GM23338 (cell line): ENCODE measurements at regions not wholly inside any gene's neighbourhood (a gene's known extent, or its start where the extent isn't known, plus 50 kb on each side); places are given as distances from the start of the nearest gene placed in this dataset.

Experiments
- ATAC-seq: fragments of 200-7000 bp; cut with Tn5 transposase; 3 replicates; pipeline ENCODE4 v1.9.1; 2020
- DNase-seq: peaks from one replicate; pipeline ENCODE4 v3.0.0-alpha.2; 2015; ENCODE audit warnings: low spot score
- H2AFZ ChIP-seq: fragments of 200-600 bp; sonication (generic); 2 replicates; pipeline ENCODE4 v1.8.0; 2016; ENCODE audit warnings: antibody characterized with exemption, mild to moderate bottlenecking, moderate library complexity
- H3F3A ChIP-seq: fragments of 200-600 bp; sonication (generic); replicated peaks from 2 replicates; pipeline ENCODE4 v1.8.0; 2017; ENCODE audit warnings: antibody characterized with exemption, mixed run types, low read depth
- H3K27ac ChIP-seq: fragments of 200-600 bp; sonication (generic); 2 replicates; pipeline ENCODE4 v1.6.1; 2016; ENCODE audit warnings: low read depth
- H3K27me3 ChIP-seq: fragments of 200-600 bp; sonication (generic); 2 replicates; pipeline ENCODE4 v1.8.0; 2016; ENCODE audit warnings: mild to moderate bottlenecking, mixed run types, moderate library complexity; ENCODE audit not compliant: insufficient read depth
- H3K36me3 ChIP-seq: fragments of 200-600 bp; sonication (generic); 2 replicates; pipeline ENCODE4 v1.8.0; 2016; ENCODE audit warnings: mild to moderate bottlenecking; ENCODE audit not compliant: insufficient read depth
- H3K4me1 ChIP-seq: fragments of 200-600 bp; sonication (generic); 2 replicates; pipeline ENCODE4 v1.8.0; 2016; ENCODE audit warnings: mild to moderate bottlenecking, moderate library complexity; ENCODE audit not compliant: insufficient read depth
- H3K4me2 ChIP-seq: fragments of 200-600 bp; sonication (generic); 2 replicates; pipeline ENCODE4 v1.7.1; 2017; ENCODE audit warnings: mixed run types
- H3K4me3 ChIP-seq: fragments of 200-600 bp; sonication (generic); 2 replicates; pipeline ENCODE4 v1.6.1; 2016; ENCODE audit warnings: mixed run types
- H3K79me2 ChIP-seq: fragments of 200-600 bp; sonication (generic); replicated peaks from 2 replicates; pipeline ENCODE4 v1.8.0; 2017; ENCODE audit warnings: mild to moderate bottlenecking; ENCODE audit not compliant: insufficient read depth
- H3K9me2 ChIP-seq: fragments of 200-600 bp; sonication (generic); 2 replicates; pipeline ENCODE4 v1.8.0; 2017; ENCODE audit not compliant: insufficient read depth
- H4K20me1 ChIP-seq: fragments of 200-600 bp; sonication (generic); replicated peaks from 2 replicates; pipeline ENCODE4 v1.8.0; 2017; ENCODE audit warnings: mild to moderate bottlenecking; ENCODE audit not compliant: insufficient read depth
- H3K27ac Mint-ChIP-seq: 2 replicates; pipeline ENCODE4 v1.8.0; 2020; ENCODE audit warnings: inconsistent platforms, mild to moderate bottlenecking, moderate library complexity, mixed read lengths
- H3K27me3 Mint-ChIP-seq: 3 replicates; pipeline ENCODE4 v1.8.0; 2022; ENCODE audit warnings: low read depth, mild to moderate bottlenecking, moderate library complexity, mixed read lengths, inconsistent platforms; ENCODE audit not compliant: insufficient read depth, poor library complexity
- H3K36me3 Mint-ChIP-seq: 3 replicates; pipeline ENCODE4 v1.8.0; 2021; ENCODE audit warnings: low read depth, mild to moderate bottlenecking, inconsistent platforms, moderate library complexity, mixed read lengths
- H3K4me1 Mint-ChIP-seq: 3 replicates; pipeline ENCODE4 v1.8.0; 2020; ENCODE audit warnings: mild to moderate bottlenecking, inconsistent platforms, mixed read lengths
- H3K4me3 Mint-ChIP-seq: 3 replicates; pipeline ENCODE4 v1.8.0; 2021; ENCODE audit warnings: moderate library complexity, mild to moderate bottlenecking, inconsistent platforms, mixed read lengths
- H3K9me3 Mint-ChIP-seq: 3 replicates; pipeline ENCODE4 v1.8.0; 2020; ENCODE audit warnings: moderate library complexity, mild to moderate bottlenecking, inconsistent platforms, mixed read lengths
- CREB1 ChIP-seq: fragments of 250-450 bp; sonication (Bioruptor Pico); IDR thresholded peaks from 2 replicates; pipeline ENCODE4 v1.5.0; 2020; ENCODE audit warnings: low read depth, mild to moderate bottlenecking, moderate library complexity
- ETS1 ChIP-seq: IDR thresholded peaks from 2 replicates; pipeline ENCODE4 v1.6.1; 2016; ENCODE audit warnings: antibody characterized with exemption
- EZH2 ChIP-seq: fragments of 200-600 bp; sonication (generic); IDR thresholded peaks from one replicate; pipeline ENCODE4 v1.8.0; 2017; ENCODE audit warnings: antibody characterized with exemption, mild to moderate bottlenecking, low read depth; ENCODE audit not compliant: unreplicated experiment
- EZH2phosphoT487 ChIP-seq: fragments of 200-600 bp; sonication (generic); IDR thresholded peaks from one replicate; pipeline ENCODE4 v1.8.1; 2018; ENCODE audit warnings: antibody characterized with exemption; ENCODE audit not compliant: unreplicated experiment
- JUNB ChIP-seq: IDR thresholded peaks from one replicate; pipeline ENCODE4 v1.6.1; 2016; ENCODE audit warnings: antibody characterized with exemption; ENCODE audit not compliant: unreplicated experiment
- NANOG ChIP-seq: IDR thresholded peaks from 2 replicates; pipeline ENCODE4 v1.6.1; 2016; ENCODE audit warnings: antibody characterized with exemption, borderline replicate concordance
- POLR2AphosphoS5 ChIP-seq: IDR thresholded peaks from 2 replicates; pipeline ENCODE4 v1.6.1; 2016; ENCODE audit warnings: antibody characterized with exemption, low read depth
- REST ChIP-seq: IDR thresholded peaks from one replicate; pipeline ENCODE4 v1.6.1; 2018; ENCODE audit warnings: antibody characterized with exemption; ENCODE audit not compliant: unreplicated experiment
- STAT1 ChIP-seq: IDR thresholded peaks from one replicate; pipeline ENCODE4 v1.6.1; 2016; ENCODE audit warnings: antibody characterized with exemption; ENCODE audit not compliant: unreplicated experiment
- ZNF114 ChIP-seq: fragments of 250-450 bp; sonication (Bioruptor Pico); IDR thresholded peaks from 2 replicates; pipeline ENCODE4 v1.5.0; 2020; ENCODE audit warnings: mild to moderate bottlenecking, moderate library complexity
- ZNF331 ChIP-seq: fragments of 250-450 bp; sonication (Bioruptor Pico); IDR thresholded peaks from 2 replicates; pipeline ENCODE4 v1.5.0; 2020; ENCODE audit warnings: low read depth, mild to moderate bottlenecking, moderate library complexity
- ZNF462 ChIP-seq: fragments of 250-450 bp; sonication (Bioruptor Pico); IDR thresholded peaks from 2 replicates; pipeline ENCODE4 v1.5.0; 2020; ENCODE audit warnings: mild to moderate bottlenecking, moderate library complexity
- TF ChIP-seq, protein P1 (sequence below), 2 experiments: fragments of 200-600 bp in 1 of 2; sonication (generic) in 1 of 2; conservative IDR thresholded peaks; 2 replicates each; pipeline versions ENCODE4 v1.5.1 to v1.6.1; 2016 to 2017; ENCODE audit warnings: antibody characterized with exemption in 2 of 2, low read depth in 2 of 2, mild to moderate bottlenecking in 2 of 2, moderate library complexity in 1 of 2

- Histone ChIP-seq H3K36me3 (no peaks in the 10 kb centered on the region), H3K27ac (no peak overlapping the region), H3F3A (no peaks in the 10 kb centered on the region), H3K9me2 (no peaks in the 10 kb centered on the region), H3K4me1 (no peaks in the 10 kb centered on the region), H3K27me3 (no peaks in the 10 kb centered on the region), H3K4me3 (no peak overlapping the region), H3K4me2 (no peak overlapping the region), H2AFZ (no peak overlapping the region), H4K20me1 (no peaks in the 10 kb centered on the region), H3K79me2 (no peaks in the 10 kb centered on the region)
- Mint-ChIP-seq H3K27ac (no peak overlapping the region), H3K4me1 (peaks cover 10% of the 10 kb centered on the region), H3K36me3 (no peaks in the 10 kb centered on the region), H3K4me3 (no peak overlapping the region), H3K27me3 (no peaks in the 10 kb centered on the region), H3K9me3 (no peaks in the 10 kb centered on the region)
- DNase-seq: no peak
- no peak for TF ChIP-seq ZNF114 (CRISPR knock-in tag)
- no peak for TF ChIP-seq ETS1
- TF ChIP-seq STAT1: no peak
- TF ChIP-seq, protein P1, sequence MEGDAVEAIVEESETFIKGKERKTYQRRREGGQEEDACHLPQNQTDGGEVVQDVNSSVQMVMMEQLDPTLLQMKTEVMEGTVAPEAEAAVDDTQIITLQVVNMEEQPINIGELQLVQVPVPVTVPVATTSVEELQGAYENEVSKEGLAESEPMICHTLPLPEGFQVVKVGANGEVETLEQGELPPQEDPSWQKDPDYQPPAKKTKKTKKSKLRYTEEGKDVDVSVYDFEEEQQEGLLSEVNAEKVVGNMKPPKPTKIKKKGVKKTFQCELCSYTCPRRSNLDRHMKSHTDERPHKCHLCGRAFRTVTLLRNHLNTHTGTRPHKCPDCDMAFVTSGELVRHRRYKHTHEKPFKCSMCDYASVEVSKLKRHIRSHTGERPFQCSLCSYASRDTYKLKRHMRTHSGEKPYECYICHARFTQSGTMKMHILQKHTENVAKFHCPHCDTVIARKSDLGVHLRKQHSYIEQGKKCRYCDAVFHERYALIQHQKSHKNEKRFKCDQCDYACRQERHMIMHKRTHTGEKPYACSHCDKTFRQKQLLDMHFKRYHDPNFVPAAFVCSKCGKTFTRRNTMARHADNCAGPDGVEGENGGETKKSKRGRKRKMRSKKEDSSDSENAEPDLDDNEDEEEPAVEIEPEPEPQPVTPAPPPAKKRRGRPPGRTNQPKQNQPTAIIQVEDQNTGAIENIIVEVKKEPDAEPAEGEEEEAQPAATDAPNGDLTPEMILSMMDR (conservative IDR thresholded peaks at IDR 0.05; ENCODE audit: low read depth in 2 of 2): no peak
- TF ChIP-seq POLR2AphosphoS5: no peak
- no peak for TF ChIP-seq EZH2phosphoT487
- TF ChIP-seq JUNB: no peak
- TF ChIP-seq ZNF462 (CRISPR knock-in tag): no peak
- no peak for TF ChIP-seq EZH2
- TF ChIP-seq ZNF331: no peak
- no peak for TF ChIP-seq REST
- TF ChIP-seq CREB1 (CRISPR knock-in tag): no peak
- TF ChIP-seq NANOG: no peak
- no peak for ATAC-seq
These were observed 100.8 kb upstream of the PLS3 start for GRCh38 chrX:115459883-115460880.
